CD4-positive, alpha-beta T cell (primary cell): ENCODE measurements at regions not wholly inside any gene's neighbourhood (a gene's known extent, or its start where the extent isn't known, plus 50 kb on each side); places are given as distances from the start of the nearest gene placed in this dataset.

Experiments
- ATAC-seq: fragments of 200-7000 bp; cut with Tn5 transposase; one replicate; pipeline ENCODE4 v1.10.0; 2022; ENCODE audit warnings: mild to moderate bottlenecking; ENCODE audit not compliant: poor library complexity
- CTCF ChIA-PET: fragments of 350-600 bp; sonication (Branson Sonifier 250); formaldehyde crosslinking; loops from one replicate; lab custom pipeline; 2021; ENCODE audit warnings: antibody characterized with exemption, inconsistent platforms; lab: Charles Lee
- POLR2A ChIA-PET: fragments of 350-600 bp; sonication (Branson Sonifier 250); formaldehyde crosslinking; loops from one replicate; lab custom pipeline; 2021; ENCODE audit warnings: antibody characterized with exemption, inconsistent platforms; lab: Charles Lee
- DNase-seq, 14 experiments: peaks; one replicate each; pipeline ENCODE4 v3.0.0-alpha.2; 2013 to 2020; ENCODE audit warnings: mixed read lengths in 2 of 14
- H3K27ac ChIP-seq, 2 donors: one replicate each; pipeline versions ENCODE4 v1.5.1 to v1.7.0; 2013; ENCODE audit warnings: low read length in 2 of 2, low read depth in 1 of 2, mild to moderate bottlenecking in 1 of 2
- H3K27me3 ChIP-seq, 2 experiments: 1 replicate in 1 of 2; 2 replicates in 1 of 2; pipeline versions ENCODE4 v1.6.1 to v1.7.0; 2013; ENCODE audit warnings: low read length in 2 of 2, control low read depth in 1 of 2, mild to moderate bottlenecking in 1 of 2, moderate library complexity in 1 of 2; ENCODE audit not compliant: insufficient read depth in 2 of 2, control insufficient read depth in 1 of 2
- H3K36me3 ChIP-seq: one replicate; pipeline ENCODE4 v1.6.1; 2013; ENCODE audit warnings: low read length, control low read depth; ENCODE audit not compliant: insufficient read depth
- H3K4me1 ChIP-seq: one replicate; pipeline ENCODE4 v1.6.1; 2013; ENCODE audit warnings: low read length, control low read depth; ENCODE audit not compliant: insufficient read depth
- H3K4me3 ChIP-seq: one replicate; pipeline ENCODE4 v1.5.1; 2013; ENCODE audit warnings: mild to moderate bottlenecking, low read length, moderate library complexity
- H3K9me3 ChIP-seq, 2 experiments: 1 replicate in 1 of 2; 2 replicates in 1 of 2; pipeline versions ENCODE4 v1.6.1 to v1.7.0; 2013; ENCODE audit warnings: low read length in 2 of 2, mild to moderate bottlenecking in 2 of 2, control low read depth in 1 of 2, moderate library complexity in 1 of 2; ENCODE audit not compliant: control insufficient read depth in 1 of 2, insufficient read depth in 1 of 2
- H3K27ac Mint-ChIP-seq: one replicate; pipeline ENCODE4 v1.8.0; 2020; ENCODE audit warnings: mixed read lengths
- H3K27me3 Mint-ChIP-seq: one replicate; pipeline ENCODE4 v1.8.0; 2021; ENCODE audit warnings: mixed read lengths
- H3K36me3 Mint-ChIP-seq: one replicate; pipeline ENCODE4 v1.8.0; 2021; ENCODE audit warnings: low read depth, mixed read lengths
- H3K4me1 Mint-ChIP-seq: one replicate; pipeline ENCODE4 v1.8.0; 2021; ENCODE audit warnings: low read depth, mixed read lengths
- H3K4me3 Mint-ChIP-seq: one replicate; pipeline ENCODE4 v1.8.0; 2020; ENCODE audit warnings: mild to moderate bottlenecking, mixed read lengths
- H3K9me3 Mint-ChIP-seq: one replicate; pipeline ENCODE4 v1.8.0; 2020; ENCODE audit warnings: mixed read lengths
- CTCF ChIP-seq: fragments of 200-600 bp; IDR thresholded peaks from one replicate; pipeline ENCODE4 v1.8.0; 2022; ENCODE audit warnings: antibody characterized with exemption, mild to moderate bottlenecking
- intact Hi-C, 2 experiments: fragments of 100-400 bp; cut with DNase I in 1 of 2; cut with micrococcal nuclease in 1 of 2; formaldehyde crosslinking; loops; one replicate each; pipeline versions ENCODE4 v1.15.1 to v1.9.0; 2023 to 2025; cut with DNase I, micrococcal nuclease

DNA sequence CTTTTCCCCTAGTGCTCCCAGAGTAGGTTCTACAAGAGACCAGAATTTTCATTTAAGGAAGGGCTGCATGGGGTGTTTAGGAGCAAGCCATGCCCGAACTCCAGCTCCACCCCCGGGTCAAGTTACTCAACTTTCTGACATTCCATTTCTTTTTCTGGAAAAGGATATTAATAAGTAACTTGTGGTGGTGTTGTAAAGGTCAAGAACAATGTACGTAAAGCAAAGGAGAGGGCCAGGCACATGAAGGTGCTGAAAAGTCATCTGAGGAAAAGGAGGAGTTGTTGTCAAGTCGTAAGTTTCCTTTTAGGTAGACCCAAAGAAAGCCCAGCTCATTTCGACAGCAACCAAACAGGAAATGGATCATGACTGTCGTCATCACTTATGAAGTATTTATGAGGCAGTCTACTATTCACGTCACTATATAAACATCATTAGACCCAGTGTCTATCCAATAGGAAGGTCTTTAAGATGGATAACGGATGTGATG lies 319.6 kb upstream of the IL12A start:
- Mint-ChIP-seq H3K27me3 (no peaks in the 10 kb centered on the region), H3K4me1 (no peaks in the 10 kb centered on the region), H3K36me3 (no peaks in the 10 kb centered on the region), H3K4me3 (no peak overlapping the region), H3K9me3 (no peaks in the 10 kb centered on the region), H3K27ac (no peak overlapping the region)
- DNase-seq (no peak), ATAC-seq (no peak)
- ChIA-PET CTCF (no interaction called here), POLR2A (no interaction called here)
- intact Hi-C loops: no loop called here
- no peak overlapping the region for H3K4me3 ChIP-seq
- no peak for TF ChIP-seq CTCF
- no peaks in the 10 kb centered on the region for H3K27me3 ChIP-seq
- no peak overlapping the region for H3K27ac ChIP-seq
- H3K36me3 ChIP-seq: no peaks in the 10 kb centered on the region
- no peaks in the 10 kb centered on the region for H3K4me1 ChIP-seq
- no peaks in the 10 kb centered on the region for H3K9me3 ChIP-seq

GRCh38 chr3:159669766-159670165 lies 318.9 kb upstream of the IL12A start:
- H3K36me3 Mint-ChIP-seq: no peaks in the 10 kb centered on the region
- no peaks in the 10 kb centered on the region for H3K9me3 Mint-ChIP-seq
- ChIA-PET POLR2A (no interaction called here), CTCF (no interaction called here)
- no peak for ATAC-seq
- Histone ChIP-seq H3K9me3 (no peaks in the 10 kb centered on the region), H3K27ac (no peak overlapping the region), H3K4me3 (no peak overlapping the region), H3K36me3 (no peaks in the 10 kb centered on the region), H3K4me1 (no peaks in the 10 kb centered on the region), H3K27me3 (no peaks in the 10 kb centered on the region)
- TF ChIP-seq CTCF: no peak
- H3K27ac Mint-ChIP-seq: no peak overlapping the region
- H3K4me3 Mint-ChIP-seq: no peak overlapping the region
- no peaks in the 10 kb centered on the region for H3K4me1 Mint-ChIP-seq
- no peaks in the 10 kb centered on the region for H3K27me3 Mint-ChIP-seq
- no peak for DNase-seq
- intact Hi-C loops: no loop called here

GRCh38 chr3:159672728-159673688 lies 315.6 kb upstream of the IL12A start:
- Histone ChIP-seq H3K4me3 (no peak overlapping the region), H3K4me1 (no peaks in the 10 kb centered on the region), H3K9me3 (no peaks in the 10 kb centered on the region), H3K36me3 (no peaks in the 10 kb centered on the region), H3K27me3 (no peaks in the 10 kb centered on the region), H3K27ac (no peak overlapping the region)
- Mint-ChIP-seq H3K27me3 (no peaks in the 10 kb centered on the region), H3K36me3 (no peaks in the 10 kb centered on the region), H3K4me3 (no peak overlapping the region), H3K9me3 (no peaks in the 10 kb centered on the region), H3K4me1 (no peaks in the 10 kb centered on the region), H3K27ac (no peak overlapping the region)
- CTCF ChIA-PET: no interaction called here
- POLR2A ChIA-PET: no interaction called here
- no peak for TF ChIP-seq CTCF
- intact Hi-C loops: no loop called here
- no peak for ATAC-seq
- DNase-seq: no peak
